Astrocyte of the cerebellum (primary cell): ENCODE measurements at regions not wholly inside any gene's neighbourhood (a gene's known extent, or its start where the extent isn't known, plus 50 kb on each side); places are given as distances from the start of the nearest gene placed in this dataset.
A peak's percentile ranks its signal among the peaks of the same experiment; 100 is the strongest.
"Not testable (repeated sequence)": the region's sequence is repeated elsewhere in the genome, so short reads cannot be mapped to it uniquely, and the experiment has no call there.

Source experiments
- DNase-seq: peaks from one replicate; pipeline ENCODE4 v3.0.0-alpha.2; 2011; ENCODE audit warnings: low read depth
- H3K4me3 ChIP-seq: 2 replicates; pipeline ENCODE4 v1.5.1; 2011; ENCODE audit warnings: mild to moderate bottlenecking, low read depth, low read length, moderate library complexity
- CTCF ChIP-seq: IDR thresholded peaks from 2 replicates; pipeline ENCODE4 v1.5.1; 2012; ENCODE audit warnings: low read length, low read depth, moderate library complexity, mild to moderate bottlenecking; ENCODE audit errors: missing control alignments
- in situ Hi-C: cut with HindIII; loops from 2 replicates; pipeline ENCODE4 v1.10.0; 2017; ENCODE audit warnings: low sequenced_read_pairs

DNA sequence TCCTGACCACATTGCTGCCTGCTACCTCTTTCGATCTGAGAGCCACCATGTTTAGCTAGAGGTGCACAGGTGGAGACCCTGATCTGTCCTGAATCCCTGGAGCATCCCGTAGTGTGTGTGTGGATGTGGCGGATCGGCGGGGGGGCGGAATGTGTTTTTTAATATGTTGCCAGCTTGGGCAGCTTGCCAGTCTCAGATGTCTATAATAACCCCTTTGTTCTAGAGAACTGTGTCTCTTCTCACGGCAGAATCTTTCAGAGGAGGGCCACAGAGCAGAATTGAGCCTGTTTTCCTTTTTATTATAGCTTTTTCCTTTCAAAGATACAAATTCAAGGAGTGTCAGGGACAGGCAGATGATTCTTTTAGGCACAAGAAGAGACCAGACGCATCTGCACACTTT is 934.1 kb upstream of the KLHL29 start:
- TF ChIP-seq CTCF: no peak
- no peak for DNase-seq
- in situ Hi-C loops: no loop called here
- H3K4me3 ChIP-seq: no peak overlapping the region

DNA sequence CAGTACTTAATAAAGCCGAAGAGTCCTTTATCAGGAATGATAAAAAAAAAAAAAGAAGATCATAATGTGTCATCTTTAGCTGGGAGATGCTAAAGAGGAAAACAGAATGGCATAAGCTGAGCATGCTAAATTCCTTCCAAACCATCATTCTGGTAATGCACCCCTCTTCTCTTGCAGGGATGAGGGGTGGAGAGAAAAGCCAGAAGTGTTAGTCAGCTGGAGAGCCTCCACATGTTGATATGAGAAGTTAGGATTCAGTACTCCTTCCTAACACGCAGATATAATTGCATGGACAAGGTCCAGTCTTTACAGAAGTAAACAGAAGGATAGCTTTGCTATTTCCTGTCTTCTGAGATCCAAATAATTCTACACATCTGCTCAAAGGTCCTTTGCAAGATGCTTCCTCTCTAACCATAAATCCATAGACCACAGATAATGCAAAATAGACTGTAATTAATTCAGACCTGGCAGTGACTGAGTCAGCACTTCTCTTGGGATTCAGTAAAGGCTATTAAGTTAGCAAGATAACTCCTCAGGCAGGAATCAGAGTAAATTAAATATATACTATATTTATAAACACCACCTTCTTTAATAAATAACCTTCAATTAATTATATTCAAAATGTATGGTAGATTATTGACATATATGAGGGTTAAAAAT is 930.0 kb upstream of the KLHL29 start:
- H3K4me3 ChIP-seq: no peak overlapping the region
- no peak for DNase-seq
- in situ Hi-C loops: no loop called here
- no peak for TF ChIP-seq CTCF

GRCh38 chr2:22458440-22458839 is 926.5 kb upstream of the KLHL29 start:
- no peak for DNase-seq
- H3K4me3 ChIP-seq: no peak overlapping the region
- TF ChIP-seq CTCF: no peak
- in situ Hi-C loops: no loop called here

DNA sequence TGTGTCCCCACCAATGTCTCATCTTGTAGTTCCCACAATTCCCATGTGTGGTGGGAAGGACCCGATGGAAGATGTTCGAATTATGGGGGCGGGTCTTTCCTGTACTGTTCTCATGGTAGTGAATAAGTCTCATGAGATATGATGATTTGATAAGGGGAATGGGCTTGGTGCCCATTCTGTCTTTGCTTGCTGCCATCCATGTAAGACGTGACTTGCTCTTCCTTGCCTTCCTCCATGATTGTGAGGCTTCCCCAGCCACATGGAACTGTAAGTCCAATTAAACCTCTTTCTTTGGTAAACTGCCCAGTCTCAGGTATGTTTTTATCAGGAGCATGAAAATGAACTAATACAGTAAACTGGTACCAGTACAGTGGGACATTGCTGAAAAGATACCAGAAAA is 909.9 kb upstream of the KLHL29 start:
- in situ Hi-C loops, DNase-seq, H3K4me3 ChIP-seq: not testable (repeated sequence)

- H3K4me3 ChIP-seq: no peak overlapping the region
- in situ Hi-C loops: no loop called here
- no peak for TF ChIP-seq CTCF
- no peak for DNase-seq
Measured at GRCh38 chr2:22478329-22478728, 906.6 kb upstream of the KLHL29 start.

DNA sequence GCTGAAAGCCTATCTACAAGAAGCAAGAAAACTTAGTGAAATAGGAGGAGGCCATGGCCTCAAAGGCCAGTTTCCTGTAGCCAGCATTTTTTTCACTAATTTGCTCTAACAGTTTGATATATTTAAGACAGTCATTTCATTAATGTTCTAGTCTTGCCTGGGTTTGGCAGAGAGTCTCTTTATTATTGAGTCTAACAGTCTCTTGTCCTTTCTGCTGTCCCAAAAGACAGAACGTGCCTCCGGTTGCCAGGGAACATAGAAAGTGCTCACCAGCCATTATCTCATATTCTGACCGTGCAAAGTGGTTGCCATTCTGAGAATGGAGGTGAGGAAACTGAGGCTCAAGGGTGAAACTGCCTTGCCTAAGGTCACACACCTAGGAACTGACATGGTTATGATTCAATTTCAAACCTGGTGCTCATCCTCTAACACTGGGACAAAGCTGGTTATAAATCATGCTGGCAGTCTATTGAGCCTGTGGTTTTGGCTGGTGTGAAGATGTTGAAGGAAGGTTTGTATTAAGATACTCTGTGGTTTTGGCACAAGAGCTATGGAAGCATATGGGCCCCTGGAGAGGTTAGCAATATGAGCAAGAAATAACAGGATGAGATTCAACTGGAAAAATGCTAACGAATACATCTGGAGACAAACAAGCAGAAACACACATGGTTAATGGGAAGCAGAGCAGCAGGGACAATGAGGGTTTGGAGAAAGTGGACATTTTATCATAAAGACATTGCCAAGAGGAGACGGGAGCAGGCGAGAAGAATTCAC is 903.3 kb upstream of the KLHL29 start:
- in situ Hi-C loops: no loop called here
- TF ChIP-seq CTCF: no peak
- DNase-seq: peak; percentile 15
- H3K4me3 ChIP-seq: no peak overlapping the region

DNA sequence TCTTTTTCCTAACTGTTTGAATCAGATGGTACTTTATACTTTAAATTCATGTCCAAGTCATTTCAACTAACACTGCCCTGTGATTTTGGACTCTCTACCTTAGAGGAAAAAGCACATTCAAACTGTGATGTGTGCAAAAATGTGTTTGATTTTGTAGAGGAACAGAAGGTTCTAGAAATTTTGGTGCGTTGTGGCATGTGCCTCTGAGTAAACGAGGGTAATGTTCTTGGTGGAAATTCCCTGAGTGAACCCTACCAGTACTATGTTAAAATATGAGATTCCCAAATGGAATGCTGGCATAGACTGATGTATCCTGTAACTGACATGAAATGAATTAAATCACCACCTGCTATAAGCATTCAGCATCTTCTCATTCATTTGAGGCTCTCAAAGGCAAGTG is 901.9 kb upstream of the KLHL29 start:
- no peak for DNase-seq
- TF ChIP-seq CTCF: no peak
- no peak overlapping the region for H3K4me3 ChIP-seq
- in situ Hi-C loops: no loop called here
